Endodermal cell (in vitro differentiated cells): ENCODE measurements at regions not wholly inside any gene's neighbourhood (a gene's known extent, or its start where the extent isn't known, plus 50 kb on each side); places are given as distances from the start of the nearest gene placed in this dataset.
"Not testable (repeated sequence)": the region's sequence is repeated elsewhere in the genome, so short reads cannot be mapped to it uniquely, and the experiment has no call there.

ENCODE experiments used
- DNase-seq: peaks from one replicate; pipeline ENCODE4 v3.0.0-alpha.2; 2017
- H3K27ac ChIP-seq: 2 replicates; pipeline ENCODE4 v1.5.1; 2013; ENCODE audit warnings: mild to moderate bottlenecking, low read depth, low read length, moderate library complexity
- H3K27me3 ChIP-seq: 2 replicates; pipeline ENCODE4 v1.6.1; 2013; ENCODE audit warnings: mild to moderate bottlenecking, low read length, moderate library complexity; ENCODE audit not compliant: insufficient read depth, control insufficient read depth, poor library complexity, severe bottlenecking
- H3K36me3 ChIP-seq: 2 replicates; pipeline ENCODE4 v1.7.0; 2013; ENCODE audit warnings: mild to moderate bottlenecking, low read length, moderate library complexity; ENCODE audit not compliant: control insufficient read depth, insufficient read depth
- H3K4me1 ChIP-seq: one replicate; pipeline ENCODE4 v1.7.0; 2013; ENCODE audit warnings: low read length; ENCODE audit not compliant: control insufficient read depth, insufficient read depth
- H3K4me3 ChIP-seq: 2 replicates; pipeline ENCODE4 v1.5.1; 2013; ENCODE audit warnings: mild to moderate bottlenecking, low read length, moderate library complexity
- H3K9ac ChIP-seq: 2 replicates; pipeline ENCODE4 v1.6.1; 2013; ENCODE audit warnings: mild to moderate bottlenecking, low read length, moderate library complexity; ENCODE audit not compliant: poor library complexity, severe bottlenecking; ENCODE audit errors: extremely low read depth
- H3K9me3 ChIP-seq: 2 replicates; pipeline ENCODE4 v1.6.1; 2013; ENCODE audit warnings: mild to moderate bottlenecking, low read length, moderate library complexity; ENCODE audit not compliant: control insufficient read depth
- H3K27ac Mint-ChIP-seq: 2 replicates; pipeline ENCODE4 v1.8.0; 2020; ENCODE audit warnings: mixed read lengths
- H3K27me3 Mint-ChIP-seq: 2 replicates; pipeline ENCODE4 v1.8.0; 2021; ENCODE audit warnings: mild to moderate bottlenecking, mixed read lengths; ENCODE audit not compliant: insufficient read depth
- H3K36me3 Mint-ChIP-seq: 2 replicates; pipeline ENCODE4 v1.8.0; 2020; ENCODE audit warnings: low read depth, mixed read lengths
- H3K4me1 Mint-ChIP-seq: 2 replicates; pipeline ENCODE4 v1.8.0; 2020; ENCODE audit warnings: mixed read lengths
- H3K4me3 Mint-ChIP-seq: 2 replicates; pipeline ENCODE4 v1.8.0; 2020; ENCODE audit warnings: mild to moderate bottlenecking, moderate library complexity, mixed read lengths
- H3K9me3 Mint-ChIP-seq: 2 replicates; pipeline ENCODE4 v1.8.0; 2020; ENCODE audit warnings: mild to moderate bottlenecking, mixed read lengths
- WGBS, 2 experiments: methylation state at CpG; one replicate each; pipeline versions ENCODE4 v1.1.5 to v1.1.7; 2013; ENCODE audit warnings: missing lambda C conversion rate in 2 of 2, mixed read lengths in 1 of 2; ENCODE audit not compliant: insufficient coverage in 1 of 2, insufficient read length in 1 of 2; 5-methylcytosine and 5-hydroxymethylcytosine counted together
- TF ChIP-seq, protein P1 (sequence below): fragments of 200-600 bp; sonication (generic); conservative IDR thresholded peaks from 2 replicates; pipeline ENCODE4 v1.5.0; 2021; ENCODE audit warnings: antibody characterized with exemption, mild to moderate bottlenecking

DNA sequence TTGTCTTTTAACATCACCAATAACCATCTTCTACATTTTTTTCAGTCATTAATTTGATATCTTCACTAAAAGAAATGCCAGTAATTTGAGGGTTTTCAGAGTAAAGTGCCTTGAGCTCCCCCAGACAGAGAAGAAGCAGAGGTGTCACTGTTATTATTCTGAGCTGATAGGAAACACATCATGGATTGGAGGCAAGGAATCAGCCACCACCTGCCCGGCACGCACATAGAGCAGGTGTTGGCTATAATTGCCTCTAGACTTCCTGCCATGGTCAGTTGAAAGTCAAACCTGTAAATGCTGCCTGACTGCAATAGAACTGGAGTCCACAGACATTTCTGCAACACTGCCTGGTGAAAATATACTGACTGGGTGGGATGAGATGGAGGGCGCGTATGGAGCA lies 776.6 kb downstream of the UQCRFS1 start:
- TF ChIP-seq, protein P1, sequence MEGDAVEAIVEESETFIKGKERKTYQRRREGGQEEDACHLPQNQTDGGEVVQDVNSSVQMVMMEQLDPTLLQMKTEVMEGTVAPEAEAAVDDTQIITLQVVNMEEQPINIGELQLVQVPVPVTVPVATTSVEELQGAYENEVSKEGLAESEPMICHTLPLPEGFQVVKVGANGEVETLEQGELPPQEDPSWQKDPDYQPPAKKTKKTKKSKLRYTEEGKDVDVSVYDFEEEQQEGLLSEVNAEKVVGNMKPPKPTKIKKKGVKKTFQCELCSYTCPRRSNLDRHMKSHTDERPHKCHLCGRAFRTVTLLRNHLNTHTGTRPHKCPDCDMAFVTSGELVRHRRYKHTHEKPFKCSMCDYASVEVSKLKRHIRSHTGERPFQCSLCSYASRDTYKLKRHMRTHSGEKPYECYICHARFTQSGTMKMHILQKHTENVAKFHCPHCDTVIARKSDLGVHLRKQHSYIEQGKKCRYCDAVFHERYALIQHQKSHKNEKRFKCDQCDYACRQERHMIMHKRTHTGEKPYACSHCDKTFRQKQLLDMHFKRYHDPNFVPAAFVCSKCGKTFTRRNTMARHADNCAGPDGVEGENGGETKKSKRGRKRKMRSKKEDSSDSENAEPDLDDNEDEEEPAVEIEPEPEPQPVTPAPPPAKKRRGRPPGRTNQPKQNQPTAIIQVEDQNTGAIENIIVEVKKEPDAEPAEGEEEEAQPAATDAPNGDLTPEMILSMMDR, result no peak
- WGBS, 2 experiments, result 96 to 100% methylated on average over 3 to 4 of the region's 4 CpGs
- Mint-ChIP-seq H3K9me3 (peaks cover 60% of the 10 kb centered on the region), H3K36me3 (peaks cover 25% of the 10 kb centered on the region), H3K27ac (no peak overlapping the region), H3K4me3 (no peak overlapping the region), H3K27me3 (peaks cover 3% of the 10 kb centered on the region), H3K4me1 (no peaks in the 10 kb centered on the region)
- no peaks in the 10 kb centered on the region for H3K36me3 ChIP-seq
- H3K9me3 ChIP-seq, result peaks cover 22% of the 10 kb centered on the region
- H3K4me1 ChIP-seq, result no peaks in the 10 kb centered on the region
- no peaks in the 10 kb centered on the region for H3K27me3 ChIP-seq
- DNase-seq, result no peak
- H3K4me3 ChIP-seq, result no peak overlapping the region
- H3K9ac ChIP-seq, result no peak overlapping the region
- no peak overlapping the region for H3K27ac ChIP-seq

DNA sequence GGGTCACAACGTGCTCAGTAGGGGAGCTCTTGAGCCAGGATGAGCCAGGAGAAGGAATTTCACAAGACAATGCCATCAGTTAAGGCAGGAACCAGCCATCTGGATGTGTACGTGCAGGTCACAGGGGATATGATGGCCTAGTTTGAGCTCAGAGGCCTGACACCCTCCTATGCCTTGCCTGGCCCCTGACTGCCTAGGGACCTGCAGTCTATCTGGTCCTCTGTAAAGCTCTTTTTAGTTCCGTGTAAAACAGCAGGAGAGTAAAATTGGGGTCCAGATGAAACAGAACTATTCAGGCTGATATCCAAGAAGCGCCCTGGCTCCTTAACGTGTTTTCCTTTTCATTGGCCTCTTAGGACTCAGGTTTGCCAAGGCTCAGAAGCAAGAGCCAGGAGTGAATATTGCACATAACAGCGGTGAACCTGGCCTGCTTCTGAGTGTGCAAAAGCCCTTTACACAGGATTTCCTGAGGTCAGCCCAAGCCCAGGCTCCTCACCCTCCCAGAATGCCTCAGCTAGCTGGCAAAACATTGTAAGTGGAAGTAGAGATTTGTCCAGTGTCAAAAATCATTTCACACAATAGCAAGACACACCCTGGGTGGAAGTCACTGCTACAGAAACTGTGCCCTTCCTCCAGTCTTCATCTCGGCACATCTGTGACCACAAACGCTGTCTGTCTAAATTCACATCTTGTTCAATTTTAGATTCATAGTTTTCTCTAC lies 777.2 kb downstream of the UQCRFS1 start:
- Mint-ChIP-seq H3K36me3 (peaks cover 25% of the 10 kb centered on the region), H3K4me1 (no peaks in the 10 kb centered on the region), H3K4me3 (no peak overlapping the region), H3K9me3 (peaks cover 60% of the 10 kb centered on the region), H3K27ac (no peak overlapping the region), H3K27me3 (peaks cover 3% of the 10 kb centered on the region)
- no peak for DNase-seq
- Histone ChIP-seq H3K9ac (no peak overlapping the region), H3K4me3 (no peak overlapping the region), H3K36me3 (no peaks in the 10 kb centered on the region), H3K27ac (no peak overlapping the region), H3K4me1 (no peaks in the 10 kb centered on the region), H3K9me3 (peaks cover 22% of the 10 kb centered on the region), H3K27me3 (no peaks in the 10 kb centered on the region)
- 94% methylated on average over 5 to 8 of the region's 8 CpGs for WGBS, 2 experiments
- TF ChIP-seq, protein P1, result no peak

DNA sequence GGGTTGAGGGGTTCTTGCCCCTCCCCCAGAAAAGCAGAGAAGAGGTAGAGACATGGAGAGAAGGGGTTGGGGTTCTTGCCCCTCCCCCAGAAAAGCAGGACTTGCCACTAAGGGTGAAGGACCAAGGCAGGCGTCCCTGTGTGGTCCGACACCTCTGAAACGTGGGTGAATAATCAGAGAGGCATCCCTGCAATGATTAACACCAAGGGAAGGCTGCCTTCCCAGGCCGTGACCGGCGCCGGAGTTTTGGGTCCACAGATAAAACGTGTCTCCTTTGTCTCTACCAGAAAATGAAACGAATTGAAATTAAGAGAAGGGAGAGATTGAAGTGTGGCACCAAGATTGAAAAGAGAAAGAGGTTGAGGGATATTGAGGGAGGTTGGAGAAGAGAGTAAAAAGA lies 778.2 kb downstream of the UQCRFS1 start:
- not testable (repeated sequence) for H3K27me3 ChIP-seq, H3K27ac Mint-ChIP-seq, H3K4me1 Mint-ChIP-seq, H3K36me3 ChIP-seq, H3K27me3 Mint-ChIP-seq, H3K4me3 ChIP-seq, H3K4me1 ChIP-seq, H3K4me3 Mint-ChIP-seq, DNase-seq, H3K27ac ChIP-seq, H3K9ac ChIP-seq
- peaks cover 25% of the 10 kb centered on the region for H3K36me3 Mint-ChIP-seq
- H3K9me3 Mint-ChIP-seq, result peaks cover 60% of the 10 kb centered on the region
- WGBS, 2 experiments, result 90 to 93% methylated on average over 9 of the region's 9 CpGs
- H3K9me3 ChIP-seq, result peaks cover 22% of the 10 kb centered on the region

DNA sequence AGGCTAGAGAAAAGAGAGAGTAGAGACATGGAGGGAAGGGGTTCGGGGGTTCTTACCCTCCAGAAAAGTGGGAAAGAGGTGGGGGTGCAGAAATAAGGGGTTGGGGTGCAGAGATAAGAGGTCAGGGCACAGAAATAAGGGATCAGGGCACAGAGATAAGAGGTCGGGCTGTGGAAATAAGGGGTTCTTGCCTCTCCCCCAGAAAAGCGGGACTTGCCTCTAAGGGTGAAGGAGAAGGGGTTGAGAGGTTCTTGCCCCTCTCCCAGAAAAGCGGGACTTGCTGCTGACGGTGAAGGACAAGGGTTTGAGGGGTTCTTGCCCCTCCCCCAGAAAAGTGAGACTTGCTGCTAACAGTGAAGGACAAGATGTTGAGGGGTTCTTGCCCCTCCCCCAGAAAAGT lies 778.6 kb downstream of the UQCRFS1 start:
- not testable (repeated sequence) for H3K27me3 Mint-ChIP-seq, H3K36me3 ChIP-seq, H3K4me3 Mint-ChIP-seq, H3K4me3 ChIP-seq, H3K27me3 ChIP-seq, H3K27ac Mint-ChIP-seq, H3K4me1 Mint-ChIP-seq, DNase-seq, H3K4me1 ChIP-seq, H3K9ac ChIP-seq, H3K27ac ChIP-seq
- peaks cover 22% of the 10 kb centered on the region for H3K9me3 ChIP-seq
- Mint-ChIP-seq H3K36me3 (peaks cover 25% of the 10 kb centered on the region), H3K9me3 (peaks cover 61% of the 10 kb centered on the region)
- WGBS, 2 experiments, result 96 to 100% methylated on average over 2 to 5 of the region's 5 CpGs

DNA sequence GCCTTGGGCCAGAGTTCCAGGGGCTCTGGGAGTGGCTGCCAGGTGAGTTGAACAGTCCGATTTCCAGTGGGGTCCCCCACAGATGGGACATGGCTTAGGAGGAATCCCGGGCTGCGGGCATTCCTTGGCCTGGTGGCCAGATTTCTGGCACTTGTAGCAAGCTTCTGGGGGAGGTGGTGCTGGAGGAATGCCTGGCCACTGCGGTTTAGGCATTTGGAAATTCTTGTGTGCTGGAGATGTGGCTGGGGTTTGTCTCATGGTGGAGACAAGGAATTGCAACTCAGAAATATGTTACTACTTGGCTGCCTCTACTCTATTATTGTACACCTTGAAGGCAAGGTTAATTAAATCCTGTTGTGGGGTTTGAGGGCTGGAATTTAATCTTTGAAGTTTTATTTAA lies 779.8 kb downstream of the UQCRFS1 start:
- Mint-ChIP-seq H3K9me3 (peaks cover 63% of the 10 kb centered on the region), H3K36me3 (peaks cover 25% of the 10 kb centered on the region)
- 91% methylated on average over 4 of the region's 4 CpGs; no CpG with 5 or more reads in 1 of the 2 experiments for WGBS, 2 experiments
- H3K4me1 ChIP-seq, H3K4me3 ChIP-seq, H3K27ac ChIP-seq, H3K27me3 ChIP-seq, H3K4me1 Mint-ChIP-seq, H3K27me3 Mint-ChIP-seq, H3K27ac Mint-ChIP-seq, DNase-seq, H3K4me3 Mint-ChIP-seq, H3K36me3 ChIP-seq, H3K9ac ChIP-seq: not testable (repeated sequence)
- peaks cover 22% of the 10 kb centered on the region for H3K9me3 ChIP-seq
